ENCODE measurements at regions not wholly inside any gene's neighbourhood (a gene's known extent, or its start where the extent isn't known, plus 50 kb on each side); places are given as distances from the start of the nearest gene placed in this dataset.
"Not testable (repeated sequence)": the region's sequence is repeated elsewhere in the genome, so short reads cannot be mapped to it uniquely, and the experiment has no call there.

DNA sequence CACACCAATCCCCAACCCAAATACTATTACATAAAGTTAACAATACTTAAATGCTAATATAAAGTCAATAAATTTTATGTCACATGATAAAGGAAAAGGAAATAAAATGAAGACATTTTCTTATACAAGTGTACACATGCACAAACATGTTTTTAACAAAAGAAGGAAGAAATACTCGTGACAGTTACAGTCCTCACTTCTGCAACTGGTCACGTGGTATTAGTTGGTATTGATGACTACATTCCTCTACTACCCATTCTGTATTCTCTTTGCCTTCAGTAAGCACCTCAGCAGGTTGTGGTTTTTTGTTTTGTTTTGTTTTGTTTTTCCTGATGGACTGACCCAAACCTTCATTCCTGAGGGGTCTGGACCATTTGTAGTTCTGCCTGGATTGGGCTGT lies 176.9 kb upstream of the CCNH start:
- no peak for DNase-seq

DNA sequence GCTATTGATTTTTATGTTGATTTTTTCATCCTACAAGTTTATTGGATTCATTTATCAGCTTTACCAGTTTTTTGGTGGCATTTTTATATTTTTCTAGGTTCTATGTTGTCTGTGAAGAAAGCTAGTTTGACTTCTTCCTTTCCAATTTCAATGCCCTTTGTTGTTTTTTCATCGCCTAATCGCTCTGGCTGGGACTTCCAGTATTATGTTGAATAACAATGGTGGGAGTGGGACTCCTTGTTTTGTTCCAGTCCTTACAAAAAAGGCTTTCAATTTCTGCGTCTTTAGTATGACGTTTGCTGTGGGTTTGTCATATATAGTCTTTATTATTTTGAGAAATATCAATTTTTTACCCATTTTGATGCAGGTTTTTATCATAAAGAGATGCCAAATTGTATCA lies 175.6 kb upstream of the CCNH start:
- DNase-seq: no peak

DNA sequence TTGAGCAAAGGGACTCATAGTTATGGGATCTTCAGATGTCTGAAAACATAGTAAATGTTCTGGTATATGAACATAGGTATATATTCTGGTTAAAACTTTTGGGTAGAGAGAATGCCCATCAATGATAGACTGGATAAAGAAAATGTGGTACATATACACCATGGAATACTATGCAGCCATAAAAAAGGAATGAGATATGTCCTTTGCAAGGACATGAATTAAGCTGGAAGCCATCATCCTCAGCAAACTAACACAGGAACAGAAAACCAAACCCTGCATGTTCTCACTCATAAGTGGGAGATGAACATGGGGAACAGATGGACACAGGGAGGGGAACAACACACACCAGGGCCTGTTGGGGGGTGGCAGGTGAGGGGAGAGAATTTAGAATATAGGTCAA lies 171.0 kb upstream of the CCNH start:
- not testable (repeated sequence) for DNase-seq

DNA sequence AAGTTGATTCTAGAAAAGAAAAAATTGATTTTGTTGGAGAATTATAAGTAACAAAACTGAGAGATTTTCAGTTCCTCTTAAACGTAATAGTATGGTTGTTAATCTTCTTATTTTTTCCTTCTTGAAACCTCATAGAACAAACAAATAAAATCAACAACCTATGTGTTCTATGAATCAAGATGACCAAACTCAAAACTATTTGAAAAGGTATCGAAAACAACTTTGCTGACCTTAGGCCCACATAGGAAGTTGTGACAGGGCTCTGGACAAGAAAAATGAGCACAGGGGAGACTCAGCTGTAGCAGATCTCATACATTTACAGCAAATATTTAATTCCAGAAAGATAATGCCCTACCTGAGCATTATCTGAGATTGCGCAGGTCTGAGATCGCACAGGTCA lies 169.4 kb upstream of the CCNH start:
- DNase-seq: no peak

DNA sequence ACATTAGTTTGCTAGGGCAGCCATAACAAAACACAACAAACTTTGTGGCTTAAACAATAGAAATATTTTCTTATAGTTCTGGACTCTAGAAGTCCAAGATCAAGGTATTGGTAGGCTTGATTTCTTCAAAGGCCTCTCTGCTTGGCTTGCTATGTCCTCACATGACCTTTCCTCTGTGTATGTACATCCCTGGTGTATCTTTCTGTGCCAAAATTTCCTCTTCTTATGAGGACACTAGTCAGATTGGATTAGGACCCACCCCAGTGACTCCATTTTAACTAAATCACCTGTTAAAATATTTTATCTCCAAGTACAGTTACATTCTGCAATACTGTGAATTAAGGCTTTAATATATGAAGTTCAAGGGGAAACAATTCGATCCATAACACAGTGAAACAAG lies 168.9 kb upstream of the CCNH start:
- no peak for DNase-seq

DNA sequence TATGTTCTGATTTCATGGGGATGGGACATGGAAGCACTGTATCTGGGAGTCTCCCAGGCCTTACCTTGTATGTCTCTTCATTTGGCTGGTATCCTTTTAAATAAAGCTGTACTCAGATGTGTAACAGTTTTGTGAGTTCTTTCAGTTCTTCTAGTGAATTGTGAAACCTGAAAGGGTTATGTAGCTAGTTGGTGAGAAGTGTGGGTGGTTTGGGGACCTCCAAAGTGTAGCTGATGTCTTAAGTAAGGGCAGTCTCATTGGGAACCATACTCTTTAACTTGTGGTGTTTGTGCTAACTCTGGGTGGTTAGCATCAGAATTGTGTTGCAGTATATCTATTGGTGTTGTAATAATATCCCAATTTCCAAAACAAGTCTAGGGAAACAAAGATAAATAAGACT lies 166.9 kb upstream of the CCNH start:
- no peak for DNase-seq

DNA sequence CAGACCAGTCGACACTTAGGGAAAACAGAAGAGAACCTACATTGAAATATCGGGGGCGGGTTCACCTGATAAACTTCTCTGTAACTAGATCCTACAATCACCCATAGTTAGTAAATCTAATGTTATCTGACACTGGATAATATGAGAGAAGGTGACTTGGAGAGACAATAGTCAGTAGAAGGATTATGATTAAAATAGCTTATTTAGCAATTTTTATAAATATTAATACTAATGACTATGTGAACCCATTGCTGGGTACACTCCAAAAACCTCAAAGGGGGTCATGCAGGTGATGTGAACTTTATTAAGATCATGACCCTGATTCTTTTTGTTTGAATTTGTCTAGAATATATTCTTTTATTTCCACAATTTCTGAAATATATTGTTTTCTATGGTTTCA lies 164.1 kb upstream of the CCNH start:
- no peak for DNase-seq

DNA sequence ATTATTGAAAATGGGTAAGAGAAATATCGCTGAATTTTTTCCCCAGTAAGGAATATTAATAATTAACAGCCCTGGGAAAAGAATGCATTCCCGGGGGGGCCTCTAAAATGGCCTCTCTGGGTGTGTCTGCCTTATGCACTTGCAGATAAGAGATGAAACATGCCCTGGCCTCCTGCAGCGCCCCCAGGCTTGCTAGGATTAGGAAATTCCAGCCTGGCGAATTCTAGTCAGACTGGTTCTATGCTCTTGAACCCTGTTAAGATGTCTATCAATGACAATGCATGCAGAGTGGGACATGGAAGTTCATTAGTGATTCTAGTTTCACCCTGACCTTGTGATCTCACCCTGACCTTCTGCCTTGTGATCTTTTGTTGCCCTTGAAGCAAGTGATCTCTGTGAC lies 163.6 kb upstream of the CCNH start:
- not testable (repeated sequence) for DNase-seq

DNA sequence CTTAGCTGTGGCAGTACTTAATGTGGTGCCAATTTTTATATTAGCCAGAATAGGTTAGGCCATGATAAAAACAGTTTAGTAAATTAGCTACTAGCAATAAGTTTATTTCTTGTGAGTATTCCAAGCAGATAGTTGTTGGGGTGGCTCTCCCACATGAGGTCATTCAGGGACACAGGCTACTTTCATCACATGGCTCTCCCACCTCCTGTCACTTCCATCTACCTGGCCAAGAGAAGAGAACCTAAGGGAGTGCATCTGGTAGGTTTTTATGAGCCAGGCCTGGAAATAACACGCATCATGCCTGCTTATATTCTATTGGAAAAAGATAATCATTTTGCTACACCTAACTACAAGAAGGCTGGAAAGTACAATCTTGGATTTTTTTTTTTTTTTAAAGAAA lies 161.4 kb upstream of the CCNH start:
- DNase-seq: no peak

DNA sequence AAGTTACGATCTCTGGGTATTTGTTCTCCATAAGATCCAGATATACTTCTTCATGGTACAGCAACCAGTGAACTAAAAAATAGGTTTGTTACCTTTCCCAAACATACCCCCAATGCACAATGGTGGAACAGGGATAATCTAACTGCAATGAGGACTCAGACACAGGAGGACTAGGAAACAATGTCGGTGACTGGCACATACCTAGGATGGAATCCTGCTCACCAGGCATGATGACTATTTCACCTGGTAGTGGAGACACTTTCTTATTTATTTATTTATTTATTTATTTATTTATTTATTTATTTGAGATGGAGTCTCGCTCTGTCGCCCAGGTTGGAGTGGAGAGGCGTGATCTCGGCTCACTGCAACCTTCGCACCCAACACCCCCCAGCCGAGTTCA lies 159.9 kb upstream of the CCNH start:
- no peak for DNase-seq

DNA sequence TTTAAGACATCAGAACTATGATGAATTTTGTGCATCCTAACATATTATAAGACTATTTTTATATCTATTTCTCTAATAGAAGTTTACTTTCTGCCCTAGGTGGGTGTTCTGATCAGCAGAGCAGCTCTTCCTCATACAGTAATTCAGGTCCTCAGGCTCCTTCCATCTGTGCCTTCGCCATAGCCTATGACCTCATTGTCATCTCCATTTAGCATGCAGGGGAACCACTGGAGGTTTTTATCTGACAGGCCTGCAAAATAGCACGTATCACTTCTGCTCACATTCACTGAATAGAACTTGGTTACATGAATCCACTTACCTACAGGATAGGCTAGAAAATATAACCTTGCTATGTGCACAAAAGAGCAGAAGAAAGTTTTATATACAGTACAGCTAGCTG lies 159.4 kb upstream of the CCNH start:
- no peak for DNase-seq

DNA sequence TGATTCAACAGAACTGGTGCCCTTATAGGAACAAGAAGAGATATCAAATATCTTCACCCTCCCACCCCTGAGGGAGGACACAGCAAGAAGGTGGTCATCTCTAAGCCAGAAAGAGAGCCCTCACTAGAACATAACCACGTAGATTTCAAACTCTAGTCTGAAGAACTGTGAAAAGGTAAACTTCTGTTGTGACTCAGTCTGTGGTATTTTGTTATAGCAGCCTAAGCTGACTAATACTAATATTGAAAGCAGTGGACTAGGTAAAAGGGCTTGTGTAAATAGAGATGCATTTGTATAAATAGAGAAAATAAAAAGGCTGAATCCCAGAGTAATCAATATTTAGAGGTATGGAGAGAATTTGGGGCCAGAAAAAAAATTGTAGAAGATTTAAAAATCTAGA lies 157.6 kb upstream of the CCNH start:
- DNase-seq: no peak

DNA sequence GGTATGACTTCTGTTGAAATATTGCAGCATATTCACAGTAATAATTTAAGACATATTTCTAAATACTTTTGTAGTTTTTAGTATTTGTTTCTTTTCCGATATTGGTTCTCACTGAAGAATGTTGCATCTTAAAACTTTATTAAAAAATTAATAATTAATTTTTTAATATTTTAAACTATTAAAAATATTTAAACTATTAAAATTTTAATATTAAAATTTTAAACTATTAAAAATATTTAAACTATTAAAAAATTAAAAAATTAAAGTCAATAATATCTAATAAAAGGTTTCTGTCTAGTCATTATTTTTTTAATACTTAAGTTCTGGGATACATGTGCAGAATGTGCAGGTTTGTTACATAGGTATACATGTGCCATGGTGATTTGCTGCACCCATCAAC lies 149.3 kb upstream of the CCNH start:
- no peak for DNase-seq

DNA sequence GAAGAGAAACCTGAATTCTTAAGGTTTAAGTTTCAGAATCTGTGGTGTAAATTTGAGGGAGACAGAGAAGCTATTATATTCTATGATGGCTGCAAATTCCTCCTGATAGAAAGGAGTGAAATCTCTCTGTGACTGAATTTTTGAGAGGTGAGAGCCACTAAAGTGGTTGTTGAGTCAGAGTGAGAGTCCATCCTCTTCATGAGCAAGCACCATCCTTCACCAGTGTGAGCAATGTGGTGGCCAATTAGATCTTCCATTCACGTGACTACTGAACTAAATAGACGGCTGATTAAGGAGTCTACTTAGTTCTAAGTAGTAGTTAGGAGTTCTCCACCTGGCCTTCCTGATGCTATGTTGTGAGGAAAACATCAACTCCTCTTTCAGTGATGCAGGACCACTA lies 147.8 kb upstream of the CCNH start:
- DNase-seq: no peak

DNA sequence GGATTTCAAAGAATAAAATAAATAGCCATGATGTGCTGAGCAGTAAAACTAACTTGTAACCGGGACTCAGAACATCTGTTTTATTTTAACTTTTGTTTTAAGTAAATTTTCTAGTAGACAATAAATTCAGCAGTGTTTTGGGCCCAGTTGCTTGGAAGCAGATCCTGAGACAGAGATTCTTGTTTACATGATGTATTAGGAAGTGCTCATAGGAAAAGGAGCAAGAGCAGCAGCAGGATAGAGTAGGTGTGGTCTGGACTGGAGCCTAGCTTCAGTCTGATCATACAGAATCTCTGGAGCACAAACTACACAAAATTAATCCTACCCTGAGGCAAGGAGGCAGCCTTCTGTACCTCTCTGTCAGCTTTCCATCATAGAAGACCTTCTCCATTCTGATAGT lies 139.2 kb upstream of the CCNH start:
- no peak for DNase-seq

DNA sequence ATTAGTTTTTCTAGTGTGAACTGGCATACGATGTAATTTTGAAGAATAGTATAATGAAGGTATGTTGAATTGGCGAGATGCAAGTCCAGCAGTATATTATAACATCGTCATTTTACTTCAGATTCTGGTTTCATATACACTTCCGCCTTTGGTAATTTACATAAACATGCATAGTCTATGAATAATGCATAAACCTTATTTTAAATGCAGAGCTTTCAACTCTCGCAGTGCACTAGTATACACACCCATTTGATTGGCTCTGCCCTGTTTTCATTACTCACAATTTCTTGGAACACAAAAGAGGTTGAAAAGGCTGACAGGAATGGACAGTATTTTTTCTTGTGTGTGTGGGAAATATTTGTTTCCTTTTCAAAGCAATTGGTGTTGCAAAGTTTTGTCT lies 128.9 kb upstream of the CCNH start:
- DNase-seq: no peak

DNA sequence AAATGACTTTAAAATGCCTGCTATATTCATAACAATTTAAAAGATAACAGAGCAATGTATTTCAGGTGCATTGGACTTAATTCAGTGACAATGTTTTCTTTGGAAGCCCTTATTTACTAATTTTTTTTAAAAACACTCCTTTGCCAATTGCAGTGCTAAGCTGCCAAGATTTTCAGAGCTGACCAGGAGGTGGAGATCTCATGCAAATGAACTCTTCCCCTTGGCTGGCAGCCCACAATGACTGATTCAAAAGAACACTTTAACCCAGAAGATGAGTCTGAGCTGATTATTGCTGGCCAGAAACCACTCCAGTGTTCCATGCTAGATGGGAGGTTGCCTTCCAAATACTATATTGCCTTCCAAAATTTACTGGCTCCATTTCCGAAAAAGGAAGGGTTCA lies 128.3 kb upstream of the CCNH start:
- peak; percentile 23 for DNase-seq

DNA sequence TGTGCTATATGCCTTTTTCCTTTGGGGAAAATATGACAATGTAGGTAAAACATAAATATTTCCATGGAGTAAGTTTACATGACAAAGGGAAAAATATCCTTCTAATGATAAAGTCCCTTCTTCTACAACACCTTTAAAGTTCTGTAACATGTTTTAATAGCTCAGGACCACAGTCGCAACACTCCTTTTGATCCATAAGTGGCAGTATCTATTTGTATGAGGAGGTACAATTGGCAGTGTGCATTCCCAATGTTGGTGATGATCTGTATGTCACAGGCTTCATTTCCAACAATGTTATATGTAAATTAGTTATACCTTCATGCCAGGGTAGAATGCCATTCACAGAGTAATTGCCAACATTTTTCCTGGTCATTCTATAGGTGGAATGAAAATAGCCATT lies 127.1 kb upstream of the CCNH start:
- no peak for DNase-seq

DNA sequence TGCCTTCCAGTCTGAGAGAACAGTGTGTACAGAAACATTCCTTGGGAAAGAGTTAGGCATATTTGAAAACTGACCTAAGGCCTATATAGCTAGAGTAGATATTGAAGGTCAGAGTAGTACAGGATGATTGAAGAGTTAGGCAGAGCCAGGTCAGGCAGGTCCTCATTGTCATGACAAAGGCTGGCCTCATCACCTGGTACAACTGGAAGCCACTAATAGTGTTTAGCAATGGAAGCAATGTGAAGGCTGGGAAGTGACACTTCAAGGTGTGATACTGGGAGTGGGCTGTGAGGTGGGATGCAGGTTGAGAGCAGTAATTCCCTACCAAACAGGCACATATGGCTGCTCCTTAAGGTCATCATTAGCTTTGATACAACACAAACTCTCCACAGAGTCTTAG lies 123.6 kb upstream of the CCNH start:
- DNase-seq: no peak

DNA sequence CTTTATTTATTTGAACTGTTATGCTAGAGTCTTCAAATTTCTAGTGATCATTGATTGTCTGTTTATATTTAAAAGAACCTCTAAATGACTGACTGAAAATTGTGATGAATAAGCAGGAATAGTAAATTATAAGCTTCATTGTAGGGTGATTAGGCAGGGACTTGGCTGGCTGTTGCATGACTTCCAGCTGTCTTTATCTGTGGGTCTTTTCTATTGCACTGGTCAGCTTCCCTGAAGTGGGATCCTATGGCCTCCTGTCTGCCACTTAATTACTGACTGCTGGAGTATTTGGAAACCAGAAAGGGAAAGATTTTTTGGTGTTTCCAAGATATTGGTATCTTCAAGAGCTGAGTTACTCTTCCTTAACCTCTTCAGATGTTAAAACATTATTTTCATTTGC lies 123.0 kb upstream of the CCNH start:
- DNase-seq: no peak

DNA sequence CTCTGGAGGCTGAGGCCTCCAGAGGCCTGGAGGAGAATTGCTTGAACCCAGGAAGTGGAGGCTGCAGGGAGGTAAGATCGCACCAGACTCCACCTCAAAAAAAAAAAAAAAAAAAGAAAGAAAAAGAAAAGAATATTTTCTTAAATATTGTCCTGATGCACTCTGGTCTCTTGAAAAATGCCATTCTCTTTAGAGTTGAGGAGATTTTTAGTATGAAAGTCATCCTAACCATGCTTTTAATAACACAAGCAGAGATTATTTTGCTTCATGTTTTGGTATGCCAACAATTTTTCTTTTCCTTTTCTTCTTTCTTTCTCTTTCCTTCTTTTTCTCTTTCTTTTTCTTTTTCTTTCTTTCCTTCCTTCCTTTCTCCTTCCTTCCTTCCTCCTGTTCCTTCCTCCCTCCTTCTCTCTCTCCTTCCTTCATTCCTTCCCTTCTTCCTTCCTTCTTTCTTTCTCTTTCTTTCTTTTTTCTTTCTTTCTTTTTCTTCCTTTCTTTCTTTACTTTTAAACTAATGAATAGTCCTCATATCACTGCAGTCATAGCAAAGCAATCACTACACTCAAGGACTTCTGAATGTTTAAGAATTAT lies 116.9 kb upstream of the CCNH start:
- DNase-seq: no peak

DNA sequence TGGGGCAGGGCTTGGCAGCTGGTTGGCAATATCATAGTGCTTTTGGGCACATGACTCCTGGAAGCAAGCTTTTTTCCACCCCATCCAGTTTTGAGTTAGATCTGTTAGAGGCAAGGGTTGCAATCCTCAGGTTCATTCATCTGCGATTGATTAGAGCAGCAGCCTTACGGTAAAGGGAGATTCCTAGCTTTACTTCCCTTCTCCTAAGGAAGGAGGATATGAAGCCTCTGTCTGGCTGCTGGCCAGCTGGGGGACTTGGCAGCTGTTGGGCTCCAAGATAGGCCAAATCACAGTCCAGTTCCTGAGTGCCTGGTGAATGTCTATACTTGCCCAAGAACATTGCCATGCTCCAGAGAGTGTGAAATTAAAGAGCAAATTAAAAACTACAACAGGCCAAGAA lies 113.4 kb upstream of the CCNH start:
- no peak for DNase-seq

DNA sequence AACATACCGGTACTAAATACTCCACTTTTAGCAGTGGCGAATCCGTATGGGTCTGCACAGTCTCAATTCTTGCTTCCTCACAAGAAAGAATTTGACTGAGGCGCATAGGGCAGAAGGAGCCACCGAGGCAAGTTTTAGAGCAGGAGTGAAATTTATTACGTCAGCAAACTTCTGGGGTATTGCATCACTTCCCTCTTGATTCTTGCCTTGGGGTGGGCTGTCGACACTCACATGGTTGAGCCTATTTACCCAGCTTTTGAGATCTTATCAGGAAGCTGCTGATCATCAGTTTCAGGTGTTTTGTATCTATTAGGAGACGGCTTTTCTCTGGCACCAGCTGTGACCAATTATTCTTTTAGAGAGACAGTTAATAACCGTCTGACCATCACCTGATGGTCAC lies 111.5 kb upstream of the CCNH start:
- no peak for DNase-seq

DNA sequence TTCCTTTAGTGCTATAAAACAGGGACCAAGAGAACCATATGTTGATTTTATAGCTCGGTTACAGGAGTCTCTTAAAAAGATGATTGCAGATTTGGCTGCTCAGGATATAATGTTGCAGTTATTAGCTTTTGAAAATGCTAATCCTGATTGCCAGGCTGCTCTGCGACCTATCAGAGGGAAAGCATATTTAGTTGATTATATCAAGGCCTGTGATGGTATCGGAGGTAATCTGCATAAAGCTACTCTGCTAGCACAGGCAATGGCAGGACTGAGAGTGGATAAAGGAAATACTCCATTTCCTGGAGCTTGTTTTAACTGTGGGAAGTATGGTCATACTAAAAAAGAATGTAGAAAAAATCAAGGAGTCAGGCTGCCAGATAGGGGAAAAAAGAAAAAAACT lies 99.0 kb upstream of the CCNH start:
- not testable (repeated sequence) for DNase-seq

DNA sequence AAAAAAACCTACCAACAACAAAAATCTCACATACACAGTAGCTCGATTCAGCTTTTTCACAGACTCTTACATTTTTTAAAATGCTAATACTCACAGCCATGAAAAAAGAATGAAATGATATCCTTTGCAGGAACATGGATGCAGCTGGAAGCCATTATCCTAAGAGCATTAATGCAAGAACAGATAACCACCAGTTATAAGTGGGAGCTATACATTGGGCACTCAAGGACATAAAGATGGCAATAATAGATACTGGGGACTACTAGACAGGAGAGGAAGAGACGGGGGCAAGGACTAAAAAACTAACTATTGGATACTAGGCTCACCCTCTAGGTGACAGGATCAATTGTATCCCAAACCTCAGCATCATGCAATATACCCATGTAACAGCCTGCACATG lies 90.3 kb upstream of the CCNH start:
- DNase-seq: no peak
